ENCODE measurements at regions not wholly inside any gene's neighbourhood (a gene's known extent, or its start where the extent isn't known, plus 50 kb on each side); places are given as distances from the start of the nearest gene placed in this dataset.

- no peak for TF ChIP-seq CTCF (conservative IDR thresholded peaks at IDR 0.05; ENCODE audit: low read depth, low read length)
- H3K4me3 ChIP-seq (ENCODE audit: low read length): no peak overlapping the region
- DNase-seq (ENCODE audit: low read depth): no peak
Observed at GRCh38 chr5:57862471-57862911, 379.9 kb upstream of the ACTBL2 start.

- DNase-seq (ENCODE audit: low read depth): no peak
- TF ChIP-seq CTCF (conservative IDR thresholded peaks at IDR 0.05; ENCODE audit: low read depth, low read length): no peak
- H3K4me3 ChIP-seq (ENCODE audit: low read length): no peak overlapping the region
Observed at GRCh38 chr5:57859626-57860025, 377.0 kb upstream of the ACTBL2 start.

- DNase-seq (ENCODE audit: low read depth): no peak
- no peak for TF ChIP-seq CTCF (conservative IDR thresholded peaks at IDR 0.05; ENCODE audit: low read depth, low read length)
Observed at GRCh38 chr5:57858905-57859304, 376.3 kb upstream of the ACTBL2 start.

GRCh38 chr5:57857696-57858095 is 375.1 kb upstream of the ACTBL2 start:
- H3K4me3 ChIP-seq (ENCODE audit: low read length): no peak overlapping the region
- TF ChIP-seq CTCF (conservative IDR thresholded peaks at IDR 0.05; ENCODE audit: low read depth, low read length): no peak
- no peak for DNase-seq (ENCODE audit: low read depth)

More at GRCh38 chr5:57858905-57859304, 376.3 kb upstream of the ACTBL2 start:
- no peak overlapping the region for H3K4me3 ChIP-seq (ENCODE audit: low read length)

- TF ChIP-seq CTCF (conservative IDR thresholded peaks at IDR 0.05; ENCODE audit: low read depth, low read length): no peak
- DNase-seq (ENCODE audit: low read depth): no peak
- no peak overlapping the region for H3K4me3 ChIP-seq (ENCODE audit: low read length)
Observed at GRCh38 chr5:57855831-57856230, 373.2 kb upstream of the ACTBL2 start.

- DNase-seq (ENCODE audit: low read depth): no peak
- TF ChIP-seq CTCF (conservative IDR thresholded peaks at IDR 0.05; ENCODE audit: low read depth, low read length): no peak
- H3K4me3 ChIP-seq (ENCODE audit: low read length): no peak overlapping the region
Observed at GRCh38 chr5:57853929-57854697, 371.5 kb upstream of the ACTBL2 start.

- no peak overlapping the region for H3K4me3 ChIP-seq (ENCODE audit: low read length)
- no peak for DNase-seq (ENCODE audit: low read depth)
- no peak for TF ChIP-seq CTCF (conservative IDR thresholded peaks at IDR 0.05; ENCODE audit: low read depth, low read length)
Observed at GRCh38 chr5:57850109-57850508, 367.5 kb upstream of the ACTBL2 start.

Measured in retinal pigment epithelial cell (primary cell).